ENCODE measurements at regions not wholly inside any gene's neighbourhood (a gene's known extent, or its start where the extent isn't known, plus 50 kb on each side); places are given as distances from the start of the nearest gene placed in this dataset.

DNA sequence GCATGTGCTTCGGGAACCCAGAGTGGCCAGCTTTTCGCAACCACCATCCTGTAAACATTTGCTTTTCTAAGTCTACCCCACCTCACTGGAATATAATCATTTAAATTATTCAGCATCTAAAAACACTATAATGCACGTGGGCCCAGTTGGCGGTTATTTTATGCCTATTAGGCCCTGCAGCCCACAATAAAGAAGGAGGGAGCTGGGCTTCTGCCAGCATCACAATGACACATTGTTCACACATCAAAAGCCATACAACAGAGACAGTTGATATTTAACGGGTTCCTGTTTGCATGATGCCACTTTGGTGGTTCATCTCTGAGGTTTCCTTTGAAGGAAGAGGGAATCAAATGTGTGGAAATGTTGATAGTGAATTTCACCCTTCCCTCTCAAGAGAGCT lies 916.0 kb upstream of the CELF4 start:
- TF ChIP-seq, protein P1, sequence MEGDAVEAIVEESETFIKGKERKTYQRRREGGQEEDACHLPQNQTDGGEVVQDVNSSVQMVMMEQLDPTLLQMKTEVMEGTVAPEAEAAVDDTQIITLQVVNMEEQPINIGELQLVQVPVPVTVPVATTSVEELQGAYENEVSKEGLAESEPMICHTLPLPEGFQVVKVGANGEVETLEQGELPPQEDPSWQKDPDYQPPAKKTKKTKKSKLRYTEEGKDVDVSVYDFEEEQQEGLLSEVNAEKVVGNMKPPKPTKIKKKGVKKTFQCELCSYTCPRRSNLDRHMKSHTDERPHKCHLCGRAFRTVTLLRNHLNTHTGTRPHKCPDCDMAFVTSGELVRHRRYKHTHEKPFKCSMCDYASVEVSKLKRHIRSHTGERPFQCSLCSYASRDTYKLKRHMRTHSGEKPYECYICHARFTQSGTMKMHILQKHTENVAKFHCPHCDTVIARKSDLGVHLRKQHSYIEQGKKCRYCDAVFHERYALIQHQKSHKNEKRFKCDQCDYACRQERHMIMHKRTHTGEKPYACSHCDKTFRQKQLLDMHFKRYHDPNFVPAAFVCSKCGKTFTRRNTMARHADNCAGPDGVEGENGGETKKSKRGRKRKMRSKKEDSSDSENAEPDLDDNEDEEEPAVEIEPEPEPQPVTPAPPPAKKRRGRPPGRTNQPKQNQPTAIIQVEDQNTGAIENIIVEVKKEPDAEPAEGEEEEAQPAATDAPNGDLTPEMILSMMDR (IDR thresholded peaks at IDR 0.05): no peak
- TF ChIP-seq POLR2A (IDR thresholded peaks at IDR 0.05): no peak
